Testis (tissue), 2 donors: ENCODE measurements at regions not wholly inside any gene's neighbourhood (a gene's known extent, or its start where the extent isn't known, plus 50 kb on each side); places are given as distances from the start of the nearest gene placed in this dataset.

Source experiments
- CTCF ChIP-seq, 3 experiments: fragments of 450-650 bp in 2 of 3; fragments of 200-600 bp in 1 of 3; sonication (generic) in 1 of 3; IDR thresholded peaks; one replicate each; pipeline ENCODE4 v1.5.1; 2016 to 2019; ENCODE audit warnings: antibody characterized with exemption in 3 of 3, mild to moderate bottlenecking in 2 of 3, moderate library complexity in 1 of 3
- POLR2A ChIP-seq: fragments of 450-650 bp; IDR thresholded peaks from one replicate; pipeline ENCODE4 v1.6.1; 2017; ENCODE audit warnings: antibody characterized with exemption, mild to moderate bottlenecking, moderate library complexity

DNA sequence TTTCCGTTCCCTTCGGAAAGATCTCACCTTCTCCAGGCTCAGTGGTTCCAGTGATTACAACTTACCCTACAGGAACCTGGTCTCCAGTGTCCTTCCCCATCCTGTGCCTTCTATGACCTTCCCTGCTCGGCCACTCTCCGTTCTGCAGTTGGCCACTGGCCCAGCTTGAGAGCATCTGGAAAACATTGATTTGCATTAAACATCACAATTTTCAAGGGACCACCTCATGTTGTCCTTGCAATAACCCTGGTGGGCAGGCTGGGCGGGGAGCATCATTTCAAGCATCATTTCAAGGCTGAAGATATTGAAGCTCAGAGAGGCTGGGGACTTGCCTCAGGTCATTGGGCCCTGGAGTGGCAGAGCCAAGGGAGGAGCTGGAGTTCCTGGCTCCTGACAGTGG, 177.4 kb downstream of the SEC61B start:
- TF ChIP-seq CTCF (IDR thresholded peaks at IDR 0.05), result no peak
- TF ChIP-seq POLR2A, result no peak
